HepG2 (cell line): ENCODE measurements at regions not wholly inside any gene's neighbourhood (a gene's known extent, or its start where the extent isn't known, plus 50 kb on each side); places are given as distances from the start of the nearest gene placed in this dataset.

ENCODE experiments used
- ATAC-seq: fragments of 200-7000 bp; cut with Tn5 transposase; 3 replicates; pipeline ENCODE4 v1.9.1; 2020; ENCODE audit warnings: mild to moderate bottlenecking, moderate library complexity
- BruUV-seq: library from RNA; stranded (reverse); fragments of 400-500 nt; replicated peaks from 2 replicates; lab custom pipeline; 2021; lab: Mats Ljungman, UMichigan
- CTCF ChIA-PET: fragments of 300-600 bp; formaldehyde crosslinking; extraction: SDS; loops from one replicate; lab custom pipeline; 2021; ENCODE audit warnings: low total read pairs, inconsistent platforms, low intra/inter-chr PET ratio; lab: Yijun Ruan, JAX
- POLR2A ChIA-PET: fragments of 350-600 bp; sonication (Branson Sonifier 250); formaldehyde crosslinking; loops from one replicate; lab custom pipeline; 2020; ENCODE audit warnings: antibody characterized with exemption, inconsistent platforms; lab: Yijun Ruan, JAX
- DNase-seq: peaks from one replicate; pipeline ENCODE4 v3.0.0-alpha.2; 2015; ENCODE audit warnings: low spot score
- FAIRE-seq: peaks from 3 replicates; lab custom pipeline; 2011; peaks lifted over from hg19 to GRCh38; lab: Jason Lieb, UNC
- H2AFZ ChIP-seq: one replicate; pipeline ENCODE4 v1.6.1; 2011; ENCODE audit warnings: low read length, inconsistent platforms
- H3K27ac ChIP-seq: fragments of 300-600 bp; 3 replicates; pipeline ENCODE4 v1.8.0; 2011; ENCODE audit warnings: mixed run types, mild to moderate bottlenecking, mixed read lengths, low read length, inconsistent platforms; ENCODE audit not compliant: insufficient read depth; ENCODE audit errors: extremely low read length
- H3K27me3 ChIP-seq, 2 experiments: fragments of 200-600 bp in 1 of 2; 2 replicates in 1 of 2; 3 replicates in 1 of 2; pipeline versions ENCODE4 v1.6.0 to v1.8.0; 2011; ENCODE audit warnings: low read length in 2 of 2, mild to moderate bottlenecking in 2 of 2, moderate library complexity in 2 of 2, inconsistent platforms in 1 of 2; ENCODE audit not compliant: insufficient read depth in 2 of 2, control insufficient read depth in 1 of 2
- H3K36me3 ChIP-seq, 2 experiments: fragments of 200-600 bp in 1 of 2; replicated peaks in 1 of 2; 2 replicates in 1 of 2; 3 replicates in 1 of 2; pipeline versions ENCODE4 v1.5.1 to v1.8.0; 2011; ENCODE audit warnings: low read length in 2 of 2, inconsistent platforms in 1 of 2; ENCODE audit not compliant: insufficient read depth in 2 of 2, control insufficient read depth in 1 of 2
- H3K4me1 ChIP-seq: 2 replicates; pipeline ENCODE4 v1.5.1; 2012; ENCODE audit warnings: low read length, inconsistent platforms; ENCODE audit not compliant: insufficient read depth
- H3K4me2 ChIP-seq: 2 replicates; pipeline ENCODE4 v1.6.0; 2011; ENCODE audit warnings: low read depth, low read length, inconsistent platforms
- H3K4me3 ChIP-seq, 3 experiments: fragments of 200-600 bp in 1 of 3; sonication (generic), shearing (Covaris generic) in 1 of 3; replicated peaks in 1 of 3; 2 replicates each; pipeline ENCODE4 v1.5.1; 2011 to 2016; ENCODE audit warnings: low read length in 3 of 3, inconsistent platforms in 2 of 3, low read depth in 2 of 3, mild to moderate bottlenecking in 2 of 3, control low read depth in 1 of 3, mixed read lengths in 1 of 3; ENCODE audit not compliant: insufficient read depth in 1 of 3
- H3K79me2 ChIP-seq: one replicate; pipeline ENCODE4 v1.6.1; 2011; ENCODE audit warnings: low read length, inconsistent platforms; ENCODE audit not compliant: insufficient read depth
- H3K9ac ChIP-seq: 2 replicates; pipeline ENCODE4 v1.6.0; 2011; ENCODE audit warnings: mild to moderate bottlenecking, low read depth, low read length, inconsistent platforms; ENCODE audit not compliant: insufficient read depth
- H3K9me3 ChIP-seq: 2 replicates; pipeline ENCODE4 v1.5.1; 2012; ENCODE audit warnings: mild to moderate bottlenecking, low read length
- H4K20me1 ChIP-seq: 2 replicates; pipeline ENCODE4 v1.6.0; 2011; ENCODE audit warnings: inconsistent platforms, mild to moderate bottlenecking, low read length, moderate library complexity; ENCODE audit not compliant: insufficient read depth
- GATAD1 ChIP-seq: IDR thresholded peaks from 2 replicates; pipeline ENCODE4 v1.6.1; 2016; ENCODE audit warnings: missing genetic modification reagents, missing compliant biosample characterization
- SOX6 ChIP-seq, 2 experiments: fragments of 450-650 bp in 1 of 2; sonication (generic) in 1 of 2; formaldehyde crosslinking in 1 of 2; IDR thresholded peaks; 2 replicates each; pipeline versions ENCODE4 v1.4.0 to v1.6.1; 2017 to 2020; ENCODE audit warnings: antibody characterized with exemption in 1 of 2, mild to moderate bottlenecking in 1 of 2, missing genetic modification reagents in 1 of 2
- STAG1 ChIP-seq: sonication (generic); formaldehyde crosslinking; IDR thresholded peaks from 2 replicates; pipeline ENCODE4 v1.4.0; 2020; ENCODE audit warnings: missing genetic modification reagents
- ZNF160 ChIP-seq: sonication (generic); formaldehyde crosslinking; IDR thresholded peaks from 2 replicates; pipeline ENCODE4 v1.8.0; 2022; ENCODE audit warnings: mild to moderate bottlenecking, inconsistent platforms, missing genetic modification reagents
- ZNF33B ChIP-seq: sonication (generic); formaldehyde crosslinking; IDR thresholded peaks from 2 replicates; pipeline ENCODE4 v1.5.1; 2020; ENCODE audit warnings: mild to moderate bottlenecking, missing genetic modification reagents
- ZNF484 ChIP-seq: sonication (generic); formaldehyde crosslinking; IDR thresholded peaks from 2 replicates; pipeline ENCODE4 v1.5.1; 2020; ENCODE audit warnings: mild to moderate bottlenecking, low read depth, missing genetic modification reagents, borderline replicate concordance
- ZNF557 ChIP-seq: sonication (generic); formaldehyde crosslinking; IDR thresholded peaks from 2 replicates; pipeline ENCODE4 v1.4.0; 2020; ENCODE audit warnings: missing genetic modification reagents
- ZNF792 ChIP-seq: IDR thresholded peaks from 2 replicates; pipeline ENCODE4 v1.6.1; 2016
- ZNF850 ChIP-seq: sonication (generic); formaldehyde crosslinking; conservative IDR thresholded peaks from 2 replicates; pipeline ENCODE4 v1.9.0; 2021; ENCODE audit warnings: mild to moderate bottlenecking, missing genetic modification reagents
- WGBS: methylation state at CpG from one replicate; pipeline ENCODE4 v1.1.6; 2017; ENCODE audit warnings: low lambda C conversion rate; 5-methylcytosine and 5-hydroxymethylcytosine counted together
- in situ Hi-C: cut with HindIII; loops from 2 replicates; pipeline ENCODE4 v1.10.0; 2017; ENCODE audit warnings: low pct_unique_long_range_greater_than_20kb; ENCODE audit not compliant: extremely low pct_ligation_motif_present
- intact Hi-C: fragments of 100-400 bp; cut with micrococcal nuclease; formaldehyde crosslinking; loops from one replicate; pipeline ENCODE4 v1.10.0; 2022; ENCODE audit not compliant: unreplicated experiment
- small RNA-seq, 3 experiments: library from RNA; depleted of rRNA; stranded (forward); fragments of <200 nt; gene quantifications; one replicate each; pipeline ENCODE3, GENCODE V24; 2012; ENCODE audit warnings: low read depth in 2 of 3, low replicate concordance in 1 of 3; ENCODE audit not compliant: insufficient read length in 3 of 3, insufficient read depth in 2 of 3
- TF ChIP-seq, protein P1 (sequence below): sonication (generic); formaldehyde crosslinking; IDR thresholded peaks from 2 replicates; pipeline ENCODE4 v1.8.0; 2022; ENCODE audit warnings: mild to moderate bottlenecking, missing genetic modification reagents
- TF ChIP-seq, protein P2 (sequence below): sonication (generic); formaldehyde crosslinking; IDR thresholded peaks from 2 replicates; pipeline ENCODE4 v1.5.1; 2020; ENCODE audit warnings: mild to moderate bottlenecking, missing genetic modification reagents, borderline replicate concordance

DNA sequence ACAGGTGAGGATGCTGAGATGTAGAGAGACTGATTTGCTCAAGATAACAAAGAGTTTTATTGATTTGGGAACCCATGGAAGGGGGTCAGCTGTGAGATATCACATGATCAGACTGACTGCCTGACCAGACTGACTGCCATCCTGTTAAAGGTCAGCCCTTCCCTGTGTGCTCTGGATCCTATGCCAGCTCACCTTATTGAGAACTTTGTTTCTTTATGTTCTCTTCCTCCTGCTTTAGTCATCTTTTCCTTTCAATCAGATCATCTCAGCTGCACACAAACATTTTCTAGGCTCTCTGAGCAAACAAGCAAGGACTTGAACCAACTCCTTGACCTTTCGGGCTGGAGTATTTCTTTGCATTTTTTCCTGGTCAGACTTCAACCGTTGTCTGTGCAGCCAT, 50.0 kb upstream of the MTPN start:
- ChIA-PET CTCF (no interaction called here), POLR2A (no interaction called here)
- intact Hi-C loops = no loop called here
- in situ Hi-C loops = no loop called here
- BruUV-seq = no TSS peak
- Histone ChIP-seq H3K9ac (no peak overlapping the region), H3K27me3 (no peaks in the 10 kb centered on the region), H3K4me1 (no peaks in the 10 kb centered on the region), H3K36me3 (no peaks in the 10 kb centered on the region), H2AFZ (no peak overlapping the region), H3K9me3 (no peaks in the 10 kb centered on the region), H3K27ac (no peak overlapping the region), H3K4me3 (no peak overlapping the region), H4K20me1 (no peaks in the 10 kb centered on the region), H3K4me2 (no peak overlapping the region), H3K79me2 (no peaks in the 10 kb centered on the region)
- 28% methylated on average over 2 of the region's 2 CpGs for WGBS
- ATAC-seq (no peak), DNase-seq (no peak), FAIRE-seq (no peak)
- TF ChIP-seq STAG1 (CRISPR knock-in tag) (no peak), ZNF160 (no peak), ZNF850 (CRISPR knock-in tag) (no peak), ZNF792 (CRISPR knock-in tag) (no peak), ZNF557 (CRISPR knock-in tag) (no peak), ZNF33B (CRISPR knock-in tag) (no peak), SOX6 (IDR thresholded peaks at IDR 0.05) (no peak), SOX6 (CRISPR knock-in tag; IDR thresholded peaks at IDR 0.05) (no peak), ZNF484 (CRISPR knock-in tag) (no peak), GATAD1 (no peak)
- TF ChIP-seq, protein P1, sequence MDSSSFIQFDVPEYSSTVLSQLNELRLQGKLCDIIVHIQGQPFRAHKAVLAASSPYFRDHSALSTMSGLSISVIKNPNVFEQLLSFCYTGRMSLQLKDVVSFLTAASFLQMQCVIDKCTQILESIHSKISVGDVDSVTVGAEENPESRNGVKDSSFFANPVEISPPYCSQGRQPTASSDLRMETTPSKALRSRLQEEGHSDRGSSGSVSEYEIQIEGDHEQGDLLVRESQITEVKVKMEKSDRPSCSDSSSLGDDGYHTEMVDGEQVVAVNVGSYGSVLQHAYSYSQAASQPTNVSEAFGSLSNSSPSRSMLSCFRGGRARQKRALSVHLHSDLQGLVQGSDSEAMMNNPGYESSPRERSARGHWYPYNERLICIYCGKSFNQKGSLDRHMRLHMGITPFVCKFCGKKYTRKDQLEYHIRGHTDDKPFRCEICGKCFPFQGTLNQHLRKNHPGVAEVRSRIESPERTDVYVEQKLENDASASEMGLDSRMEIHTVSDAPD (CRISPR knock-in tag) = no peak
- TF ChIP-seq, protein P2, sequence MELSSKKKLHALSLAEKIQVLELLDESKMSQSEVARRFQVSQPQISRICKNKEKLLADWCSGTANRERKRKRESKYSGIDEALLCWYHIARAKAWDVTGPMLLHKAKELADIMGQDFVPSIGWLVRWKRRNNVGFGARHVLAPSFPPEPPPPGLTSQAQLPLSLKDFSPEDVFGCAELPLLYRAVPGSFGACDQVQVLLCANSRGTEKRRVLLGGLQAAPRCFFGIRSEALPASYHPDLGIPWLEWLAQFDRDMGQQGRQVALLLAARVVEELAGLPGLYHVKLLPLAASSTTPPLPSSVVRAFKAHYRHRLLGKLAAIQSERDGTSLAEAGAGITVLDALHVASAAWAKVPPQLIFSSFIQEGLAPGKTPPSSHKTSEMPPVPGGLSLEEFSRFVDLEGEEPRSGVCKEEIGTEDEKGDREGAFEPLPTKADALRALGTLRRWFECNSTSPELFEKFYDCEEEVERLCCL (CRISPR knock-in tag) = no peak

Small RNAs in the stretch of these regions (small RNA-seq; reads per million reads assigned to genes)
- gene RF00019 = 0 reads per million in 3 experiments
